HG02642 (cell line): ENCODE measurements at regions not wholly inside any gene's neighbourhood (a gene's known extent, or its start where the extent isn't known, plus 50 kb on each side); places are given as distances from the start of the nearest gene placed in this dataset.
"Not testable (repeated sequence)": the region's sequence is repeated elsewhere in the genome, so short reads cannot be mapped to it uniquely, and the experiment has no call there.

Experiments
- ATAC-seq: cut with Tn5 transposase; IDR thresholded peaks from one replicate; pipeline ENCODE4 v1.9.1; 2021; ENCODE audit warnings: mild to moderate bottlenecking; ENCODE audit not compliant: unreplicated experiment, poor library complexity

DNA sequence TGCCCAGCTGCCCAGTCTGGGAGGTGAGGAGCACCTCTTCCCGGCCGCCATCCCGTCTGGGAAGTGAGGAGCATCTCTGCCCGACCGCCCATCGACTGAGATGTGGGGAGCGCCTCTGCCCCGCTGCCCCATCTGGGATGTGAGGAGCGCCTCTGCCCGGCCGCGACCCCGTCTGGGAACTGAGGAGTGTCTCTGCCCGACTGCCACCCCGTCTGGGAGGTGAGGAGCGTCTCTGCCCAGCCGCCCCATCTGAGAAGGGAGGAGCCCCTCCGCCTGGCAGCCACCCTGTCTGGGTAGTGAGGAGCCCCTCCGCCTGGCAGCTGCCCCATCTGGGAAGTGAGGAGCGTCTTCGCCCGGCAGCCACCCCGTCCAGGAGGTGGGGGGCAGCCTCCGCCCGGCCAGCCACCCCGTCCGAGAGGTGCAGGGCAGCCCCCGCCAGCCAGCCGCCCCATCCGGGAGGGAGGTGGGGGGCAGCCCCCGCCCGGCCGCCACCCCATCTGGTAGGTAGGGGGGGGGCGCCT lies 361.4 kb downstream of the ZBBX start:
- ATAC-seq: not testable (repeated sequence)

DNA sequence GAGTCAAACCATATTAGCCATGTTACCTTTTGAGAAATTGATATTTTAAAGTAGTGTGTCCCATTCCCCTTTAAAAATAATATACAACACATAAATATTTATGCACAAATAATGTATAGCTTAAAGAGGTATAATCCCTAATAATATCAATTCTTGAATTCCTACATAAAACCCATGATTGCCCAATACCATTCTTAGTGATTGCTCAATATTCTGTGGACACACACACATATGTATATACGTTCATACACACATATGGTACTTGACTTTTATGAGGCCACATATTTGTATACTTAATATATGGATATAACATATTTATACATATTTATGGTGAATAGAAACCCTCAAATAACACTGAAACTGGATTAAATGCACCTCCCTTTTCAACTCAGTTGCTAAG lies 367.4 kb downstream of the ZBBX start:
- ATAC-seq: no peak

DNA sequence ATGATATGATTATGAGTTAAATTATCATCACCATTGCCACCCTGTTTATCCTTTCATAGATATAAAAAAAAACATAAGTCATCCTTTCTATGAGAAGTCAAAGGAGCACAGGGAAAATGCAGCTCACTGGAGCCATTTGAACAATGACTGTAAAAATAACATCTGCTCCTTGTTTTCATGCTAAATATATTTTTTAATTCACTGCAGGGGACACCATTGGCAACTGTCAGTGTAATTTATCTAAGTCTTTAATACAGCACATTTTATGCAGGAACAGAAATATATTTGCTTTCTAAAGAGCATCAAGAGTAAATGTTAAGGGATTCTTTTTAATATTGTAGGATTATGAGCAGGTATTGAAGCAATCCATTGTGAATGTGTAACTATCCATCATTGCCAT lies 371.3 kb downstream of the ZBBX start:
- ATAC-seq: no peak

DNA sequence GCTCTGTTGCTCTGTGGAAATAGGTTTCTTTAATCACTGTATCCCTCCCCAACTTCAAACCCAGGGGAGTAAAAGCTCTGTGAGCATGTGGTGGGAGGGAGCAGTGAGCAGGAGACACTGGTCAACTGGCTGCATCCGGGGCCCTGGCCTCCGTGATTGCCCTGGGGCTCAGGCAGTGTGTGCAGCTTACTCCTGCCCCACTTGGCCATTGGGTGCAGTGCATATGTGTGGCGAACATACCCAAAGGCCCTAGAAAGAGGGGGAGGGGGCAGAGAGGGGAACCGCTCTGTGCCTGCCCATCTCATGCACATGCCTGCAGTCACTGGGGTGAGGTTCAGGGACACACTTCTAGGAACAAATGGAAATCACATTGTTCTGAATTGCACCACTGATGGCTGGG lies 378.7 kb downstream of the ZBBX start:
- ATAC-seq: no peak

DNA sequence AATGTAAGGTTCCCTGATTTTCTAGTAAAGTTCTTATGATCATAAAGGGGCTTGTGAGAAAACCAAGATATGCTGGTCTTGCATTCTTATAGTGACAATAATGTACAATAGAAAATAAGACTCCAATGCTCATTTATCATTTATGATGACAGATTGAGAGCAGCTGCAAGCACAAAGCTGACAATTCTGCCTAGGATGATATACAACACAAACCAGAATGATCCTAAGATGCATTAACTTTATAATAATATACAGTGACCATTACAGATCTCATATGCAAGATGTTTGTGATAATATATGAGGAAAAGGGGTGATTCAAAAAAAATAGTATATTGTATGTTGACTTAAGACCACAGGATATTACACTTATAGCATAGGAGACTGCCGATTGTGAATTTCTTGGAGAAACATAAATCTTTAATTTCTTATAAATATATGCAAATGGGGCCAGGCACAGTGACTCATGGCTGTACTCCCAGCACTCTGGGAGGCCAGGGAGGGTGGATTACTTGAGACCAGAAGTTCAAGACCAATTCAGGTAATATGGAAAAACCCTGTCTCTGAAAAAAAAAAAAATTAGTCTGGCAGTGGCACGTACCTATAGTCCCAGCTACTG lies 387.0 kb downstream of the ZBBX start:
- ATAC-seq: no peak

DNA sequence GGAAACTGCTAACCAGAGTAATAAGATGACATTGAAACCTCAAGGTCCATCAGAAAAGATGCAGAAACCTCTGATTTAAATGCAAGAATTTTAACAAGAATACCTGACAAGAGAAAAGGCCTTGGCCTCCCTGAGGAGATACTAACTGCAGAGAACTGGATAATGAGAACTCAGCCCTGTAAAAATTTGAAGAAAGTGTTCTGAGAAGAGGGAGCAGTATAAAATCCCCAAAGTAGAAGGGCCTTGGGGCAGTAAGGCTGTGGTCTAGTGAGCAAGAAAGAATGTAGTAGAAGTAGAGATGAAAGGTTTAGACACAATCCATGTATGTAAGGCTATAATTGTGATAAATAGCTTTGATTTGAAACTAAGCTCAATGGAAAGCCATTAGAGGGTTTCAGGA lies 394.1 kb downstream of the ZBBX start:
- ATAC-seq: no peak

DNA sequence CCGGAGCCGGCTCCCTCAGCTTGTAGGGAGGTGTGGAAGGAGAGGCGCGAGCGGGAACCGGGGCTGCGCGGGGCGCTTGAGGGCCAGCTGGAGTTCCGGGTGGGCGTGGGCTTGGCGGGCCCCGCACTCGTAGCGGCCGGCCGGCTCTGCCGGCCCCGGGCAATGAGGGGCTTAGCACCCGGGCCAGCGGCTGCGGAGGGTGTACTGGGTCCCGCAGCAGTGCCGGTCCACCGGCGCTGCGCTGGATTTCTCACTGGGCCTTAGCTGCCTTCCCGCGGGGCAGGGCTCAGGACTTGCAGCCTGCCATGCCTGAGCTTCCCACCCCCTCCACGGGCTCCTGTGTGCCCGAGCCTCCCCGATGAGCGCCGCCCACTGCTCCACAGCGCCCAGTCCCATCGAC lies 404.3 kb downstream of the ZBBX start:
- ATAC-seq: not testable (repeated sequence)

DNA sequence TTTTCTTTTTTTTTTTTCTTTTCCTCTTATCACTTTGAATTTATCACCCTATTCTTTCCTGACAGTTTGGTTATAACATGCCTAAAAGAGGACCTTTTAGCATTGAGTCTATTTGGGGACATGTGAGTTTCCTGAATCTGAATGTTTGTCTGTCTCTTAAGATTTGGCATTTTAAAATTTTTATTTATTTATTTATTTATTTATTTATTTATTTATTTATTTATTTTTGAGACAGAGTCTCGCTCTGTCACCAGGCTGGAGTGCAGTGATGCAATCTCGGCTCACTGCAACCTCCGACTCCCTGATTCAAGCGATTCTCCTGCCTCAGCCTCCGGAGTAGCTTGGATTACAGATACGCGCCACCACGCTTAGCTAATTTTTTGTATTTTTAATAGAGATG lies 412.4 kb downstream of the ZBBX start:
- not testable (repeated sequence) for ATAC-seq

DNA sequence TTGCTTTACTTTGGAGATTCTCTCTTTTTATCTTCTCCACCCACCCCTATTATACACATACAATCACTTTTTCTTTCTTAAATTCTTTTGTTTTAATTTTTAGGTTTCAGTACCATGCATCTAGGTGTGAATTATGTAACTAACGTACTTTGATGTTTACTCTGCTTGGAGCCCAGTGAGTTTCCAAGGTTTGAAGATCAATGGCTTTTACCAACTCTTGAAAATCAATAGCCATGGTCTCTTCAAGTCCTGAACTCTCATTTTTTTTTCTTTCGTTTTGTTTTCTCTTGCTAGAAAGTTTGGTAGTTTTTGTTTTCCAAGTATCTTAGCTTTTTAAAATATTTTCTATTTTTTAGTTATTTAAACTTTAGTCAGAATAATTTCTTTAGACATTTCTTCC lies 417.2 kb downstream of the ZBBX start:
- no peak for ATAC-seq

DNA sequence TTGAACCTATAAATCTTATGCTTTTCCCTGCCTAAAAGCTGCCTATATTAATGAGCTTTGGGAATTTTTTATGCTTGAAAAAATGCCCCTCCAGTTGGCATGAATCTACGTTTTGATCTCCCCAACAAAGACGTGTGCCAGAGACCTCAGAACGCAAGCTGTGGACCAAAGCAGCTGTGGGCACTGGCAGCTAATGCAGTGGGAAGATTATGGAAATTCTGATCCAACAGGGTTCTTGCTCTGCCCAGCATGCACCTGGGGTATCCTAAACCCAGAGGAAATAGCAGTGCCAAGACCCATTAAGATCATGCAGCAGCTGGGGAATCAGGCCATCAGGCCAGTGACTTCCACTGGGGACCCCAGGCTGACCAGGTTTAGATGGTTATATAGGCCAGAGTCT lies 423.0 kb downstream of the ZBBX start:
- ATAC-seq: no peak

DNA sequence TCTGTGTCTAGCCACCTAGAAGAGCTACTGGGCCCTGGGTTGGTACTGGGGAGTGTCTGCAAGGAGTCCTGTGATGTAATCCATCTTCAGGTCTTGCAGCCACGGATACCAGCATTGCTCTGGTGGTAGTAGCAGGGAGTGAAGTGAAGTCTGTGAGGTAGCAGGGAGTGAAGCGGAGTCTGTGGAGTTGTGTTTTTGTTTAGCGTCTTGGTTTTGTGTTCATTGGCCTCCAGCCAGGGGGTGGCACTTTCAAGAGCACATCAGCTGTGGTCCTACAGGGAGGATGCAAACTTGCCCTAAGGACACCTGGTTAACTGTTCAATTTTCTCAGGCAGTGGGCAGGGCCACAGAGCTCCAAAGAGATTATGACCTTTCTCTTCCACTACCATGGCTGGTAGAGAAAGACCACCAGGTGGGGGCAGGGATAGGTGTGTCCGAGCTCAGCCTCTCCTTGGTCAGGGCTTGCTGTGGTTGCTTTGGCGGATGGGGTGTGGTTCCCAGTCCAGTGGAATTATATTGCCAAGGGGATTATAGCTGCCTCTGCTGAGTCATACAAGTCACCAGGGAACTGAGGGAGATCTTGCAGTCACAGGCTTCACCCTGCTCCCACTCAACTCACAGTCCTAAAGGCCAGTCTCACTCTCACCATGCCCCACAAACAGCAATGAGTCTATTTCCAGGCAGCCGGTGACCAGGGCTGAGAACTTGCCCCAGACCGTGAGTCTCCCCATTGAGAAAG lies 424.7 kb downstream of the ZBBX start:
- ATAC-seq: no peak

DNA sequence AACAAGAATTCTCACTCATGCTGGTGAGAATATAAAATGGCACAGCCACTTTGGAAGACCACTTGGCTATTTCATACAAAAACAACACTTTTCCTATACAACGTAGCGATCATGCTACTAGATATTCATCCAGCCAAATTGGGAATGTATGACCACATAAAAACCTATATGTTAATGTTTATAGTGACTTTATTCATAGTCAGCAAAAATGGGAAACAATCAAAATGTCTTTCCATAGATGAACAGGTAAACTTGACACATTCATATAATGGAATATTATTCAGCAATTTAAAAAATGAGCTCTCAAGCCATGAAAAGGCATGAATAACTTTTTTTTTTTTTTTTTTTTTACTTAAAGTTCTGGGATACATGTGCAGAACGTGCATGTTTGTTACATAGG lies 445.2 kb downstream of the ZBBX start:
- ATAC-seq: no peak

DNA sequence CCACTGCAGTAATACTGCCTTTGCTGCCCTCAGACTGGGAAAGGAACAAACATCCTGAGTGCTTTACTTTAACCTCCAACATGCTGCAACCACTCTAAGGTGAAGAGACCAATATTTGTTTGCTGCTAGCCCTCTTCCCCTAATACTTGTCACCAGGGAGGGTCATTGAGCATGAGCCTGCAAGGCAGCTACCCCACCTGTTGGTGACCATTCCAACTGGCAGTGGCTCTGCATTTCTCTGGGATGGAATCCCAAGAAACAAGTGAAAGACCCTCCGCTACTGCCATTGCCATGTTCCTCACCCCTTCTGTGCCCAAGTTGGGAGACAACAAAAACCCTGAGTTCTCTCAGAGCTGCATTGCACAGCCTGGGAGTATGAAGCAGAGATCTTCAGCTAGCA lies 462.7 kb downstream of the ZBBX start:
- no peak for ATAC-seq

DNA sequence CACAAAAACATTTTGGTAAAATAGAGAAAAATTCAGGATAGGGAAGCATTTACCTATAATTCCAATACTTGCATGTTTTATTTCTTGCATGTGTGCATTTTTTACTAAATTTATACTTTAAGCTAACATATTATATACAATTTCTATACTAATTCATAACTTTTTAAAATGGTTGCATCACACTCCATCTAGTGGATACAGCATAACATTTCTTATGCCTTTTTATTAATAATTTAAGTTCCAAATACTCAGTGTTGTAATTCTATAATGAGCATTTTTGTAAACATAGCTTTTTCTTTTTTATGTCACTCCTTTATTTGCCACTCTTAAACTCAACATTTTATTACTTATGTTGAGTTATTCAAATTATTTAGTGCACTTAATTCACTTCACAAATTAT lies 477.7 kb downstream of the ZBBX start:
- no peak for ATAC-seq

DNA sequence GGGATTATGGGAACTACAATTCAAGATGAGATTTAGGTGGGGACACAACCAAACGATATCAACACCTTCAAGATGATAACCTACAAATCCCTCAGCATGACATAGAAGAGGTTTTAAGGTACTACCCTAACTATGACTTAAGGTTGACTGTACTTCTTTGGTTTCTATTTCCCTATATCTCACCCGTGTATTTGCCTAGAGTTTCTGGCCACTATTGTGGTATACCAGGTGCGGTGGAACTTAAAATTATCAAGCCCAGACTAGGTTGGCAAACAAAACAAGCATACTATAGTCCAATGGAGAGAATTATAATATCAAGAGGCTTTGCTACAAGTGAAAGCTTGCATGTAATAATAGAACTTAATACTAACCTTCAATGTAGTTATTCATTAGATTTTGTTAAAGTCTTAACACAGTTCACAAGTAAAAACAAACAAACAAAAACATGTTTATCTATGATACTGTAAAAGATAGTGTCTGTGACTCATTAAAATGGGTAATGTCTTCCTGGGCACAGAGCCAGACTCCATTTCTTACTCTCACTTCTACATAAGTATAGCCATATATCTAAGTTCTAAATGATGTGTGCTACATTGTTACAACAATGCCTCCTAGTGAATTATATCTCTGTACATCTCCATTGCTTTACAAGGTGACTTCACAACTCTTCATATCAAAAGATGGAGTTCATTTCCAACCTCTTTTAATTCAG lies 479.1 kb downstream of the ZBBX start:
- no peak for ATAC-seq

DNA sequence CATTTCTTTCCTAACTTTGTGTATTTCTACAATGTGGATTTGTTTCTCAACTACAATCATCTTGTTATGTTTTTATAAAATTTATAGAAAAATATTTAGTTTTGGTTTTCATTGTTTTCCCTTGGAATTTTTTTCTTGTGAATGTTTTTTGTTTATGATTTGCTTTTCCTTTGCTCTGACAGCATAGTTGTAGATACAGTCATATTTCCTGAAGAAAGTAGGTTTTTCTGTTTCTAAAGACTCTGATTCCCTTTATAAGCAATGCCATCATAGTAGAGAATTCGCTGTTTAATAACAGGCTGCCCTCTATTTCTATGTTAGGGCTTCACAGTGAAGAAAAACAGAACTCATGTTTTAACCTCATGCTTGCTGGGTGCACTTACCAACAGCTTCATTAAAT lies 482.3 kb downstream of the ZBBX start:
- ATAC-seq: no peak

DNA sequence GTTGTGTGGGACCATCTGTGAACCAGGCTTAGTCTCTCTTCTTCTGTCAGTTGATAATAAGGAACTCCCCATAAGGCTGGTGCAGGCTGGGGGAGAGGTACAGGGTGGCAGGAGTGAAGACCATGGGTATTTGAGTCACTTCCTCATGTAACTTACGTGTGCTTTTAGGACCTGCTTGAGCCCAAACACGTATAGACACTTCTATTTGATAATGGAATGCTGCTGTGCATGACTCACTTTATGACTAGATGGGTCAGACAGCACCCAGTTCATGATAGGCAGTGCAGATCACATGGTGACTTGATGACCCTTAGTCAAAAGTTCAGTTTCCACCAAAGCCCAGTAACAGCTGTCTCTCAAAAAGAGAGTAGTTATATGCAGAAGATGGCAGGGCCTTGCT lies 490.9 kb downstream of the ZBBX start:
- no peak for ATAC-seq

DNA sequence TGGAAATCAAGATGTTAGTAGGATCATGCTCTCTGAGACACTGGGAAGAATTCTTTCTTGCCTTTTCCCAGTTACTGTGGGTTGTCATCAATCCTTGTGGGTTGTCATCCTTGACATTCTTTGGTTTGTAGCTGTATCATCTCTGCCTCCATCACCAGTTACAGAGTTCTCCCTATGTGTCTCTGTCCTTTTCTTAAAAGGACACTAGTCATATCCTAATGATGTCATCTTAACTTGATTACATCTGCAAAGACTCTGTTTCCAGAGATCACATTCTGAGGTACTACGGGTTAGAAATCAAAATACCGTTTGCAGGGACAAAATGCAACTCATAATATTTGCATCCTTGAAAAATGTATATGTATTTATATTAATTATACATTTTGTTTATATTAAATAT lies 500.4 kb downstream of the ZBBX start:
- ATAC-seq: no peak

DNA sequence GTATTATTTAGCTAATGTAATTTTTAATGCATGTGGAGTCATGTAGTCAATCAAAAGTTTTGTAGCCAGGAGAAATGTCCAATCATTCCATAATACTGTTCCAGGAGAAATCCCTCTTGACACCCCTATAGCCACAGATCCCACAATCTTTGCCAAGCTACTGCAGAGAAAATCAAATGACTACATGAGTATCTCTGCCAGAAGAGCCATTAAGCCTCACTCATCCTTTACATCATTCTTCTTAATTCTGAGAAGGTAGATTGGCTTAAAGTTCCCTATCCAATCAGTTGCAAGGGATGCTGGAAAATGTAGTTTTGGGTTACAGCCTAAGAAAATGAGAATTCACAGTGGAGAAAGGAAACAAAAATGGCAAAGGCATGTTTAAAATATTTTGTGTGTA lies 502.1 kb downstream of the ZBBX start:
- ATAC-seq: no peak

DNA sequence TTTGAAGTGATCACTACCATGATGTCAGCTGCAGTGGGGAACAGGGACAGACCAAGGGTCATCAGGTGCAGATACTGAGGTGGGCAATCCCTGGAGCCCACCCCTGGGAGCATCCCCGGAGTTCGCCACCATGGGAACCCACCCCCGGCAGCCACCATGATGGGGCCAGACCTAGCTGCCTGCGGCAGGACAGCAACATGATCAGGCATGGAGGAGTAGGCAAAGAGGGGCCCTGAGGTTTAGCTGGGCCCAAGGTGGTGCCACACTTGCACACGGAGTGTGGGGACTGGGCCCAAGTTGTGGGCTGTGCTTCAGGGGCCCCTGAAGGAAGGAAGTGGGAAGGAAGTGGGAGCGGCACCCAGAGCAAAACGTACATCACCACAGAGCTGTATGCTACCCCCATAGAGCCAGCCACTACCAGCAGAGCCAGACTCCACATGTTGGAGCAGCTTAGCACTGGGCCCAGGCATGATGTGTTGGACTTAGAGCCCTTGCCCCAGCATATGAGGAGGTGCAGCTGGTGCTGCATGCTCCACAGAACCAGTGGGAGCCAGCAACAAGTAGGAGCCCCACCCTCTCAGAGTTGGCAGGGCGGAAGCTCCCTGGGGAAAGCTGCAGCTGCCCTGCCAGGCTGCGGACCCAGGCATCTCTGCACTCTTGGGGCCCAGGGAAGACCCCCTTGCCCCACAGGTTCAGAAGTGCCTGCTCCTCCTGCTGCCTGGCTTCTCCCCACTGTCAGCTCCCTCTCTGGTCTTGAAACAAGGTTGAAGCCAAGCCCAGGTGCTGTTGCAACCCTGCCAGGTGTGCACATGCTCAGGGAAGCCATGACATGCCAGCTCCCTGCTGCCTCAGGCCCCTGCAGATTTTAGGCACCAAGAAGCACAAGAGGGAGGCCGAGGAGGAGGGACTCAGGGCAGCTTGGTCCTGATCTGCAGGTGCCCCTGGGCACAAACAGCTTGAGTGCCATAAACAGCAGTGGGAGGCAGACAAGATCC lies 515.3 kb downstream of the ZBBX start:
- ATAC-seq: no peak
